GM11168 (cell line): ENCODE measurements at regions not wholly inside any gene's neighbourhood (a gene's known extent, or its start where the extent isn't known, plus 50 kb on each side); places are given as distances from the start of the nearest gene placed in this dataset.
"Not testable (repeated sequence)": the region's sequence is repeated elsewhere in the genome, so short reads cannot be mapped to it uniquely, and the experiment has no call there.

Experiments used
- in situ Hi-C: fragments of 300-500 bp; cut with MboI; formaldehyde crosslinking; loops from one replicate; pipeline ENCODE4 v1.12.0; 2022; ENCODE audit warnings: low sequenced_read_pairs; ENCODE audit not compliant: unreplicated experiment

GRCh38 chr10:65100881-65101280 lies 1579.7 kb downstream of the REEP3 start:
- in situ Hi-C loops, result not testable (repeated sequence)

- in situ Hi-C loops, result no loop called here
Observed at GRCh38 chr10:65110009-65110408, 1588.8 kb downstream of the REEP3 start.

DNA sequence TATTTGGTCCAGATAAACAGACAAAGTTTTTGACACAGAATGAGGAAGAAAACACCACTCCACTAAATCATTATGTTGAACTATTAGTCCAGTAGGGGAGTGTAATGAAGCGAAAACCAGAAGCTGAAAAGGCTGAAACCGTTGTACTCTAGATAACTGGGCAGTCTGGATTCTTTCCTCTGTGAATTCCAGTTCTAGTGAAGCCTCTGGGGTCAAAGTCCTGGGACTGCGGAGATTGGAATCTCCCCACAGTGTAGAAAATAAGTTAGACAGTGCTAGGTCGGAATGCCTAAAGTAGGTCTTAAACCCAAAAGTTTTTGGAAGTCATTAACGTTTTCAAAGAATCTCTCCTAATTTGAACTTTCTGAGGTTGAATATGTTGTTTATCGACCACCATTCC lies 1589.9 kb downstream of the REEP3 start:
- in situ Hi-C loops, result not testable (repeated sequence)

- in situ Hi-C loops, result no loop called here
Observed at GRCh38 chr10:65112573-65112972, 1591.4 kb downstream of the REEP3 start.

GRCh38 chr10:65123120-65123519 lies 1601.9 kb downstream of the REEP3 start:
- in situ Hi-C loops, result no loop called here

GRCh38 chr10:65125212-65125611 lies 1604.0 kb downstream of the REEP3 start:
- in situ Hi-C loops, result no loop called here

GRCh38 chr10:65126288-65126687 lies 1605.1 kb downstream of the REEP3 start:
- in situ Hi-C loops, result no loop called here

- in situ Hi-C loops, result no loop called here
Observed at GRCh38 chr10:65128277-65128676, 1607.1 kb downstream of the REEP3 start.

GRCh38 chr10:65130162-65130758 lies 1609.1 kb downstream of the REEP3 start:
- in situ Hi-C loops, result no loop called here

DNA sequence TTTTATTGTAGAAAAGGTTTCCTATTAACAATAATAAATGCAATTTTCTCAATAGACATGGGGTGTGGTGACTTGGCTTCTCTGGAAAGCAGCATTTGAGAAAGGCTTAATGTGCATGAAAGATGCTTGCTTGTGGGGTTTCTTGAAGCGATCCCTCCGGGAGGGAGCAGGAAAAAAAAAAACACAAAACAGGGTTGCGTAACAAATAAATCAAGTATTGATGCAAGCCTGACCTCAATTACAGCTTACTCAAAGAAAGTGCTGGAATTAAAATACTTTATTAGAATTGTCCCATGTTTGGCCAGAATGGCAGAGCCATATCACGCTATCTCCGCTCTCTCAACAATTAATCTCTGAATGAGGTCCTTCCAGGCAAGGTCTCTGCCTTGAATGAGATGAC lies 1612.5 kb downstream of the REEP3 start:
- in situ Hi-C loops, result no loop called here

DNA sequence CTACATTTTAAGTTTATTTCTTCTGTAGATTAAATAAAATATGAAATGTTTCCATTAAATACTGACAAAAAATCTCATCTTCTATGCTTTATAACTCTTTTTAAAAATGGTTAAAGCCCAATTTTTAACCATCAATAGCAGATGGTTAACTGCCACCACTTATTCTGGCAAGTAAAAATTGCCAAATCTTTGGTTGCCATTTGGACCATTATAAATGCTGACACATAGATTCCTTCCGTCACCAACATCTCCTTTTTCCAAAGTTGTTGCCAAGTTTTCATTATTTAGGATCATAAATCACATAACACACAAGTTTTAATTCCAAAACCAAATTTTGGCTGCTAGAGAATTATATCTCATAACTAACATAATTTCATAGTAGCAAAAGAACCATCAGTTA lies 1614.3 kb downstream of the REEP3 start:
- in situ Hi-C loops, result no loop called here

GRCh38 chr10:65142641-65143435 lies 1621.6 kb downstream of the REEP3 start:
- in situ Hi-C loops, result no loop called here

GRCh38 chr10:65143723-65144122 lies 1622.5 kb downstream of the REEP3 start:
- in situ Hi-C loops, result no loop called here

GRCh38 chr10:65149878-65150277 lies 1628.7 kb downstream of the REEP3 start:
- in situ Hi-C loops, result no loop called here

GRCh38 chr10:65166272-65166671 lies 1645.1 kb downstream of the REEP3 start:
- in situ Hi-C loops, result no loop called here

DNA sequence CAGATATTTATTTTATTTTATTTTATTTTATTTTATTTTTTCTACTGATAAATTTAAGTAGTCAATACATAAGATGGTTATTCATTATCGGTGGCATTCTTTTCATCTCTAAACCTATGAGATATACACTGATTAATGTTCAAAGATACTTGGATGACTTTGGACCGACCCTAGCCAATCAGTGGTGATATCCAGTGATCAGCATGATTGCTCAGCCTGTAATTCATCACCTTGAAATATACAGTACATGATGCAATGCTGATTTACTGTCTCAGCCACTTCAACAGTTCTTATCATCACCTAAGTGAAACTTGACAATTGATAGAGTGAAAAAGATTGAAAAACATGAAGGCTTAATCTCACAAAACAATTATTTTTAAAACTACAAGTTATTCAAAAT lies 1651.0 kb downstream of the REEP3 start:
- in situ Hi-C loops, result no loop called here

- in situ Hi-C loops, result no loop called here
Observed at GRCh38 chr10:65176994-65177393, 1655.8 kb downstream of the REEP3 start.

DNA sequence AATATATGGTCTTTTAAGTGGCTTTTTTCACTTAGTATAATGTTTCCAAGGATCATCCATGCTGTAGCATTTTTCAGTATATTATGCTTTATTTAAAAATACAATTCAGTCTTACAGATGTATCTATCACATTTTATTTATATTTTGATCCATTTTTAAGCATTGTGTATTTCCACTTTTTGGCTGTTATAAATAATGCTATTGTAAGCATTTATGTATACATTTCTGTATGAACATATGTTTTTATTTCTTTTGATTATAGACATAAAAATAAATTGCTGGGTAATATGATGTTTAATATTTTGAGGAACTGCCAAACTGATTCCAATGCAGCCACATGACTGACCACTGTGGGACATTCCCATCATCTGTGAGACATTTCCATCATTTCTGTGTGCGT lies 1662.0 kb downstream of the REEP3 start:
- in situ Hi-C loops, result no loop called here

- in situ Hi-C loops, result not testable (repeated sequence)
Observed at GRCh38 chr10:65186668-65187067, 1665.5 kb downstream of the REEP3 start.

DNA sequence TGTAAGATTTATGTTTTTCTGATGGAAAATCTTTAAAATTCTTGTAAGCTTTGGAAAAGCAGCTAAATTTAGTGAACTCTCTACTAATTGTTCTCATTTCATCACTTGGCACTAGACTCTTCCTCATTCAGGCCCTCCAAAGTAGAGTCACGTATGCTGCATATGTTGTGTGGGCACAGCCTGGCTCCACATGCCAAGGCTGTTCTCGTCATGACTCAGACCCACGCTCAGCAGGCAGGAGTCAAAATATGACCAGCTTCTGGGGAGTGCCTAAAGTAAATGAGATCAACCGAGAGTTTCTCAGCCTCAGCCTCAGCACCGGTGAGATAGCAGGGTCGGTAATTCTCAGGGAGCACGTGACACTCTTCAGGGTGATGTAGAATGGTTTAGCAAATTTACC lies 1672.9 kb downstream of the REEP3 start:
- in situ Hi-C loops, result no loop called here

- in situ Hi-C loops, result no loop called here
Observed at GRCh38 chr10:65194555-65194954, 1673.4 kb downstream of the REEP3 start.

DNA sequence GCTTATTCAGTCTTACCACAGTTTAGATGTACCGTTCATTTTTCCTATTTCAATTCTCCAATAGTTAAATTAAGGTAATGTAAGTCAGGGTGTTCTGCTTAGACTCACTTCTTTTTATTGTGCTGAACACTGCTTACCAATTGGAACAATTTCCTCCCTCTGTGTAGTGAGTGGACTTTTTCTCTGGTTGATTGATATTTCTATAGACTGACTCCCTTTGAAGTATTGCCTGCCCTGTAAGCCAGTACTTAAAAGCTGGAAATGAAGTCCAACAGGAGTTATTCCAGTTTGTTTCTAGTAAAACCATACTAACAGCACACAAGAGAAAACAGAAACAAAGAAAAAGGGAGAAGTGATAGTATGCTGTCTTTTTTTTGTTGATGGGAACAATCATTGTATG lies 1674.9 kb downstream of the REEP3 start:
- in situ Hi-C loops, result no loop called here
